GM19463 (cell line): ENCODE measurements at regions not wholly inside any gene's neighbourhood (a gene's known extent, or its start where the extent isn't known, plus 50 kb on each side); places are given as distances from the start of the nearest gene placed in this dataset.

Source experiments
- ATAC-seq: cut with Tn5 transposase; IDR thresholded peaks from one replicate; pipeline ENCODE4 v1.9.1; 2021; ENCODE audit warnings: mild to moderate bottlenecking, moderate library complexity; ENCODE audit not compliant: unreplicated experiment

DNA sequence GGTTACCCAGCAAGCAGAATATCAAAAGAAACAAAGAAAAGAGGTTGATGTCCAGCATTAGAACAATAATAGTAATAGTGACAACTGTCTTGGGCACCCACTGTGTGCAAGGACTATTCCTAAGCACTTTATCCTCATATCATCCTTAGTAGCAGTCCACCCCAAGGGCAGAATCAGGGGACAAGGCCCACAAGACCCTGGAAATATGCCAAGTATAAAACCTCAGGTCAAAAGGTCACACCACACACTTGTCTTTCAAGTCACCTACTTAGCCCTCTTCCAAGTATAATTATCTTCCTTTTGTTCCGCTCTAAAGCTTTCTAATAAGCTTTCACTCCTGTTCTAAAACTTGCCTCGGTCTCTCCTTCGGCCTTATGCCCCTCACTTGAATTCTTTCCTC lies 124.0 kb upstream of the STT3B start:
- ATAC-seq: no peak

DNA sequence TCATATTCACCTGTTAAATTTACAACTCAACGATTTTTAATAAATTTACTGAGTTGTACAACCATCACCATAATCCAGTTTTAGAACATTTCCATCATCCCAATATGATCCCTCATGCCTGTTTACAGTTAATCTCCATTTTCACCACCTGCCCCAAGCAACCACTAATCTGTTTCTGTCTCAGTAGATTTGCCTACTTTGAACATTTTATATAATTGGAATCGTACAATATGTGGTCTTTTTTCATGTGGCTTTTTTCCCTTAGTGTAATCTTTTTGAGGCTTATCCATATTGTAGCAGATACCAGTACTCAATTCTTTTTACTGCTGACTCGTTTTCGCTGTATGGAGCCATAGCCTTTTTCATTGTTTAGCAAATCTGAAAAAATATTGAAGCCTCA lies 123.3 kb upstream of the STT3B start:
- ATAC-seq: no peak

- ATAC-seq: no peak
Observed at GRCh38 chr3:31409866-31410265, 122.9 kb upstream of the STT3B start.

DNA sequence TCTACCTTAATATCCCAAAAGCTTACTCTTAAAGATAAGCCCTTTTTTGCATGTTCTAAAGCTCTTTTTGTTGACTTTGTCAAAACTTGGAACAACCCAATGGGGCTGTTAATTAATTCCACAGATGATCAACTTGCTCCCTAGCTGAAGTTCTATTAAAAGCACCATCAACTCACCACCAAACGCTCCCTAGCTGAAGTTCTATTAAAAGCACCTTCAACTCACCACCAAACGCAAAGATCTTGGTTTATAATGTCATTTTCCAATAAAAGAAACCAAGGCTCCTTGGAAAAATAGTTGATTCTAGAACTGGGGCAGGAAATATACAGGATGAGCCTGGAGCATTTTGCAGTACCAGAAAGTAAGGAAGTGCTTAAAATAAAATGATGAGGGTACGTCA lies 122.3 kb upstream of the STT3B start:
- no peak for ATAC-seq

GRCh38 chr3:31412832-31413231 lies 119.9 kb upstream of the STT3B start:
- ATAC-seq: no peak

DNA sequence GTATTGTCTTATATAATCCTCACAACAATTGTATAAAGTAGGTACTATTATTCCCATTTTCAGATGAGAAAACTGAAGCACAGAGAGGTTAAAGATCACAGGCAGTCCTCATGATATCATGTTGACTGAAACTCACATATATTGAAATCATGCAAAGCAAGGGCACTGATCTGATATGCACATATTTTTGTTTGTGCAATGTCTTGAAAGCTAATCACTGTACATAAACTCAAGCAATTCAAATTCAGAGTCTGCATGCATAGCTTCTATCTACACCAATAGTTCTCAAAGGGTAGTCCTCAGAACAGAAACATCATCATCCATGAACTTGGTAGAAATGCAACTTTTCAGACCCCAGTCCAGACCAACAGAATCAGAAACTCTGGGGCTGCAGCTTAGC lies 119.2 kb upstream of the STT3B start:
- no peak for ATAC-seq

- ATAC-seq: no peak
Observed at GRCh38 chr3:31416980-31417379, 115.7 kb upstream of the STT3B start.

DNA sequence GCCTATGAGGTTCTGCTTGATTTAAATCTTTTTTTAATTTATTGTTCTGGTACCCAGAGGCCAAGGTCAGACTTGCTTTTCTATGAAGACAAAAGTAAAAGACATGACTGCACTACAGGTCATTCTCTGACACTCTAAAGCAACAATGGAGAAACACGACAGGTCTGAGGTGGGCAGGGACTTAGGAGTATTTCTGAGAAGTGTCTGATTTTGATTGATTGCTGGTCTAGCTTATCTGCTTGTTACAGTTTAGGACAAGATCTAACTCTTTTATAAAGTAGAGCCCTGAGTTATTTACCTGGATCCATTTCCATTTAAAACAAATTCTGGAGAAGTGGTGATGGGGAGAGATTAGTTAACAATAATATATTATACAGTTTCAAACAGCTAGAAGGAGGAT lies 115.2 kb upstream of the STT3B start:
- ATAC-seq: no peak

- ATAC-seq: no peak
Observed at GRCh38 chr3:31420311-31420710, 112.4 kb upstream of the STT3B start.

DNA sequence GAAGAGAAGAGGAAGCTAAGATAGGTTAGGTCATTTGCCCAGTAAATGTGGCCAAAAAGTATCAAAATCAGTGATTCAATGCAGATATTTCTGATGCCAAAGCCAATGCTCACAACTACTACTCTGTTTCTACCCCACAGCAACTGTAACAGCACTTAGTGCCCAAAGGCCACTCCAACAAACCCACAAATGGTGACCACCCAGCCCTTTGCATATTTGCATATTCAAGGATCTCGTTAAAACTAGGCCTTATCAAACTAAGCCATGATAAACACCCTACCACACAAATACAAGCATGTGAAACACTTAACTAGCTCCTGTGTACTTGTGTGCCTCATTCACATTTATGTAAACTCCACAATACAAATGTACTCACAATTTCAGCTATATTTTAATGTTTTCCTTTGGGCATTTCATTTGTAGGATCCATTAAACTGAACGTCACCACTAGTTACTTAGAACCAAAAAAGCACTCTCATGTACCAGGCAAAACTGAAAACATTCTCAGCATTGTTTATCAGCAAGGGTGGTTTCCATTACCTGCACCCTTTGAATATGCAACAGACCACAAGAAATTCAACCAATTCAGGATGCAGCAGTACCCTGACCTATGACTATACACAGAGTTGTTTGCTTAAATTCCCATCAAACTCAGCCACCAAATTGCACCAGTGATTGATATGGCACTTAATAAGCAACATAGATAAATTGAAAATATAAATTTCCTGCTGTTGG lies 111.2 kb upstream of the STT3B start:
- ATAC-seq: peak; percentile 86

DNA sequence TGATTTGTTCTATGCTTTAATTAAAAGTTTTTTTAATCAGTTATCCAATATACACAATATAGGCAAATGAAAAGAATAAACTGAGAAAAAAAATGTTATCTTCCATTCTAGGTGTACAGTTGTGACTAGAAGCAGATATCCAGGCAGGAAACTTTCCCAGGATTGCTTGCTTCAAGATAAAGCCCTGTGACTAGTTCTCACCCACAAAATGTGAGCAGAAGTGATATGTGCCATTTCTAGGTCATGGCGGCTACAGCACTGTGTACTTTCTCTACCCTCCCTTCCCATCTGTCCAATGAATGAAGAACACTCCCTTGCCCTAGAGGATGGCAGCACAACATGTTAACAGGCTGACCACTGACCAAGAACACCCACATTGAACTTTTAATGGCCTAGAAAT lies 110.5 kb upstream of the STT3B start:
- ATAC-seq: no peak

DNA sequence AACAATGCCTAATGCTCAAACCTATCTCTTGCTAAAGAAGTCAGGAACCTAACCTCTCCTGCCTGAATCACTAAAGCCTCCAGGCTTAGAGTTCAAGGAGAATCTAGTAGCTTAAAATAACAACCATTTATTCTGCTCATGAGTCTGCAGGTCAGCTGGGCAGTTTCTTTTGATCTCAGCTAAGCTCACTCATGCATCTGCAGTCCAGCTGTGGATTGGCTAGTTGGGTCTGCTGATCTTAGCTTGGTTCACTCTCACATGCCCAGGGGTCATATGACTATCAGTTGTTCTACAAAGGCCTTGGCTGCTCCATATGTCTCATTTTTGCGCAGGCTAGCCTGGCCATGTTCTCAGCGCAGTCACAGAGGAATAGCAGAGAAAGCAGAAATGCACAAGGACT lies 109.2 kb upstream of the STT3B start:
- ATAC-seq: no peak

- ATAC-seq: no peak
Observed at GRCh38 chr3:31425401-31425800, 107.3 kb upstream of the STT3B start.

GRCh38 chr3:31427623-31428022 lies 105.1 kb upstream of the STT3B start:
- no peak for ATAC-seq

DNA sequence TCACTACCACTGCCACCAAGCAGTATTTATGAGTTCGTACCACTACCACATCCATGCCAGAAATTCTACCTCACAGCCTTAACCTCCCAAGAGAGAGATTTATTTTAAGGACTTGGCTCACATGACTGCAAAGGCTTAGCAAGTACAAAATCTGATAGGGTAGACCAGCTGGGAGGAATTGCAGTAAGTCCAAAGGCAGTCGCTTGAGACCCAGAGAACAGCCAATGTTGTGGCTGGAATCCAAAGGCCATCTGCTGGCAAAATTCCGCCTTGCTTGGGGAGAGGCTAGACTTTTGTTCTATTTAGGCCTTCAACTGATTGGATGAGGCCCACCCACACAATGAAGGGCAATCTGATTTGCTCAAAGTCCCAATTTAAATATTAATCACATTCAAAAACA lies 101.4 kb upstream of the STT3B start:
- no peak for ATAC-seq

DNA sequence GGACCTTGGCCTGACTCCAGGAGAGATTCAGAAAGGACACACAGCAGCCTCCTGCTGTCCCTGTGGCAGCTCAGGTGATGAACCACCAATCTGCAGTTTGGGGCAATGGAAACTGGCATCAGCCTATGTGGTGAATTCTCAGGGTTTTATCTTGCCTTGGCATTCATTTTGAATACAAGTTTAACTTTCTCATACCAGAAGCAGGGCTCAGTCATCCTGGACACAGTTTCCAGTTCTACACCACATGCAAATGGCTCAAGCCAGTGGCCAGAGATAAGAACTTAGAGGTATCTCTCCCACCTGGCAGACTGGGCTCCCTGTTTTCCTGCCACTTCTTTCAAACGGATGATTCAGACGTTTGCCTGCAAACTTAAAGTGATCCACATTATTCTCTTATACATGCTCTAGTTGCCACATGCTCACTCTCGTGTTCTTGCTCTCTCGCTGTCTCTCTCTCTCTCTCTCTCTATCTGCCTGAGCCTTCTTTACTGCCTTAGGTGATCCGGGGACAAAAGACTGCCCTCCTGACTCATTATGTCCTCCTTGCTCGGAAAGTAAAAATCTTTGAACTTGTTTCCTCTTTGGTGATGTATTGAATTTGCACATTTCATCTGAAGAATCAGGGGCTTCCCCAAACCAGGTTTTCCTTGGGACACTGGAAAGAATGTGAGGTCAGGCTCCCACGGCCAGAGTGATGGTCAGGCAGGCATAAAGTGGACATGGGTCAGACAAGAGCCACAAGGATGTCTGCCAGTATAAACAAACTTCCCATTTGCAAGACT lies 99.6 kb upstream of the STT3B start:
- ATAC-seq: no peak

DNA sequence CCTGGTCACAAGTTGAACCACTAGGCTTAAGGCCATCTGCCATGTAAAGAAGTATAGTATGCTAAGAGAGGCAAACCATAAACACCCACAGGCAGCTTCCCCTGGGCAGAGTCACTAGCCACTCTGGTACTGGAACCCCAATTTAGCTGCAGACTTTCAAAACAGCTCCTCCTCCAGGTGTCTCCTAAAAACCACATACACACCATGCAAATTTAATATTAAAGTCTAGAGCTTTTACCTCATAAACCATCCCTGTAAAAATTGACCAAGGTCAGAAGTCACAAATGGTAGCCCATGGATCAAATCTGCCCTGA lies 99.1 kb upstream of the STT3B start:
- no peak for ATAC-seq

- ATAC-seq: no peak
Observed at GRCh38 chr3:31434819-31435218, 97.9 kb upstream of the STT3B start.

GRCh38 chr3:31436830-31437229 lies 95.9 kb upstream of the STT3B start:
- ATAC-seq: no peak

DNA sequence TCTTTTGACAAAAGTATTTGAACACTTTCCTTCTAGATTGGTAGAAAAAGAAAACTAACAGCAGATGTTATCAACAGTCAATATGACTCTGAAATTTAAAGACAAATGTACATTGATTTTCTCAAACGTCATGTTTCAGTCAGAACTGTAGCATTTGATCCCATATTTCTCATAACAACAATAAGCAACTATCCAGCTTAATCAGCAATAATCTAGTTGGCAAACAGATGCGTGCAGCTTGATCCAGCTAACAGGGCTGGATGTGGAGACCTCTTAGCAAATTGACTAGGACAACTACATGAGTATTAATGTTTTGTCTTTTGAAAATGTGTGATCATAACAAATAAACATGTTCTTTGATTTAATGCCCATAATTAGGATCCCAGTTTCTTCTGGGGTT lies 94.0 kb upstream of the STT3B start:
- ATAC-seq: no peak

GRCh38 chr3:31439890-31440750 lies 92.6 kb upstream of the STT3B start:
- no peak for ATAC-seq

DNA sequence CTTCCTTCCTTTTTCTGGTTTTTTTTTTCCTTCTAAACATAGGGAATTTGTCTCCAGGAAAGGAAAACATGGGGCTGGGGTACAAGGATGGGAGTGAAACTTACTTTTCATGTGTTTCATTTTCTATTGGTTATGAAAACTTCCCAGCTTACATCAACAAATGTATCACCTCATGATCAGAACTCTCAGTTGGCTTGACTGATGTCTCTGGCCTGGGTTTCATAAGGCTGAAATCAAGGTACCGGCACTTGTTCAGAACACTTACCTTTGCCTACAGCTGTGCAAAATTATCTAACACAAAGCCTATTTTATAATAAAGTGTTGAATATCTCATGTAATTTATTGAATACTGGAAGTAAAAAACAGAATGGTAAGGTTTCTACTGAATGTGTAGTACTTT lies 91.8 kb upstream of the STT3B start:
- no peak for ATAC-seq
